H1 (cell line): ENCODE measurements at regions not wholly inside any gene's neighbourhood (a gene's known extent, or its start where the extent isn't known, plus 50 kb on each side); places are given as distances from the start of the nearest gene placed in this dataset.

ENCODE experiments used
- CTCF ChIA-PET: fragments of 300-600 bp; sonication (Branson Sonifier 250); formaldehyde crosslinking; loops from one replicate; lab custom pipeline; 2021; ENCODE audit not compliant: partially characterized antibody; lab: Charles Lee
- POLR2A ChIA-PET: fragments of 300-600 bp; sonication (Branson Sonifier 250); formaldehyde crosslinking; loops from one replicate; lab custom pipeline; 2021; ENCODE audit warnings: inconsistent platforms; ENCODE audit not compliant: partially characterized antibody; lab: Charles Lee
- DNase-seq, 2 experiments: peaks; one replicate each; pipeline versions ENCODE4 v3.0.0 to v3.0.0-alpha.2; 2010 to 2022; ENCODE audit warnings: low spot score in 2 of 2, low read depth in 1 of 2, mixed read lengths in 1 of 2
- FAIRE-seq: peaks from 2 replicates; lab custom pipeline; 2011; peaks lifted over from hg19 to GRCh38; lab: Jason Lieb, UNC
- H2AFZ ChIP-seq: 2 replicates; pipeline ENCODE4 v1.8.1; 2012; ENCODE audit warnings: low read length, inconsistent platforms
- H2AK5ac ChIP-seq: 2 replicates; pipeline ENCODE4 v1.6.1; 2013; ENCODE audit warnings: low read depth, low read length
- H2BK120ac ChIP-seq: replicated peaks from 2 replicates; pipeline ENCODE3; 2013; ENCODE audit warnings: low read depth, low read length, inconsistent platforms
- H2BK12ac ChIP-seq: 2 replicates; pipeline ENCODE4 v1.6.1; 2013; ENCODE audit warnings: low read depth, low read length
- H2BK15ac ChIP-seq: 2 replicates; pipeline ENCODE4 v1.6.1; 2013; ENCODE audit warnings: low read length
- H2BK20ac ChIP-seq: 2 replicates; pipeline ENCODE4 v1.6.1; 2013; ENCODE audit warnings: low read length
- H2BK5ac ChIP-seq: 2 replicates; pipeline ENCODE4 v1.6.1; 2013; ENCODE audit warnings: low read depth, low read length
- H3K14ac ChIP-seq: 2 replicates; pipeline ENCODE4 v1.6.1; 2013; ENCODE audit warnings: inconsistent platforms; ENCODE audit not compliant: insufficient read length
- H3K18ac ChIP-seq: 2 replicates; pipeline ENCODE4 v1.6.1; 2013; ENCODE audit warnings: low read length; ENCODE audit errors: extremely low read depth
- H3K23ac ChIP-seq: 2 replicates; pipeline ENCODE4 v1.6.1; 2013; ENCODE audit warnings: inconsistent platforms; ENCODE audit not compliant: insufficient read length
- H3K23me2 ChIP-seq: 2 replicates; pipeline ENCODE4 v1.6.1; 2013; ENCODE audit warnings: low read depth, low read length
- H3K27ac ChIP-seq: 2 replicates; pipeline ENCODE4 v1.6.1; 2011; ENCODE audit warnings: low read depth, low read length, inconsistent platforms
- H3K27me3 ChIP-seq, 4 experiments: replicated peaks in 1 of 4; 1 replicate in 1 of 4; 2 replicates in 3 of 4; pipeline versions ENCODE4 v1.6.1 to v1.8.1; 2011 to 2013; ENCODE audit warnings: low read length in 3 of 4, mild to moderate bottlenecking in 3 of 4, inconsistent platforms in 2 of 4, mixed read lengths in 2 of 4, moderate library complexity in 1 of 4; ENCODE audit not compliant: control insufficient read depth in 3 of 4, insufficient read depth in 3 of 4; ENCODE audit errors: extremely low read depth in 1 of 4
- H3K36me3 ChIP-seq, 4 experiments: 2 replicates each; pipeline versions ENCODE4 v1.6.1 to v1.8.1; 2011 to 2013; ENCODE audit warnings: mild to moderate bottlenecking in 4 of 4, low read length in 3 of 4, moderate library complexity in 2 of 4, control low read depth in 1 of 4, inconsistent platforms in 1 of 4; ENCODE audit not compliant: insufficient read depth in 4 of 4, control insufficient read depth in 2 of 4
- H3K4ac ChIP-seq: replicated peaks from 2 replicates; pipeline ENCODE3; 2013; ENCODE audit warnings: low read length, low read depth, mixed read lengths, inconsistent platforms; ENCODE audit not compliant: insufficient read length
- H3K4me1 ChIP-seq, 4 experiments: replicated peaks in 1 of 4; 1 replicate in 1 of 4; 2 replicates in 3 of 4; pipeline versions ENCODE4 v1.6.1 to v1.8.1; 2011 to 2013; ENCODE audit warnings: low read length in 3 of 4, inconsistent platforms in 2 of 4, mixed read lengths in 1 of 4; ENCODE audit not compliant: insufficient read depth in 4 of 4, control insufficient read depth in 3 of 4
- H3K4me2 ChIP-seq, 2 experiments: 2 replicates each; pipeline versions ENCODE4 v1.6.1 to v1.8.1; 2011 to 2013; ENCODE audit warnings: low read depth in 2 of 2, low read length in 2 of 2, control low read depth in 1 of 2, inconsistent platforms in 1 of 2, mild to moderate bottlenecking in 1 of 2; ENCODE audit not compliant: insufficient read depth in 1 of 2
- H3K4me3 ChIP-seq, 4 experiments: fragments of 200-600, 300-600 bp in 1 of 4; sonication (generic), shearing (Covaris generic), sonication (Bioruptor Twin) in 1 of 4; 2 replicates each; pipeline versions ENCODE4 v1.5.1 to v1.8.1; 2011 to 2016; ENCODE audit warnings: low read length in 4 of 4, low read depth in 3 of 4, control low read depth in 2 of 4, inconsistent platforms in 2 of 4, mild to moderate bottlenecking in 2 of 4, mixed read lengths in 1 of 4, moderate library complexity in 1 of 4; ENCODE audit not compliant: insufficient read depth in 2 of 4; ENCODE audit errors: extremely low read depth in 1 of 4
- H3K56ac ChIP-seq: replicated peaks from 2 replicates; pipeline ENCODE3; 2013; ENCODE audit warnings: low read depth, mild to moderate bottlenecking, mixed read lengths, low read length, inconsistent platforms; ENCODE audit not compliant: insufficient read length
- H3K79me1 ChIP-seq: 2 replicates; pipeline ENCODE4 v1.6.1; 2013; ENCODE audit warnings: low read depth, low read length, control low read depth
- H3K79me2 ChIP-seq, 2 experiments: 2 replicates each; pipeline versions ENCODE4 v1.6.1 to v1.8.1; 2012 to 2013; ENCODE audit warnings: low read length in 2 of 2, mild to moderate bottlenecking in 2 of 2, inconsistent platforms in 1 of 2; ENCODE audit not compliant: insufficient read depth in 2 of 2, control insufficient read depth in 1 of 2
- H3K9ac ChIP-seq, 4 experiments: replicated peaks in 1 of 4; 1 replicate in 1 of 4; 2 replicates in 3 of 4; pipeline versions ENCODE4 v1.6.1 to v1.8.1; 2011 to 2013; ENCODE audit warnings: low read depth in 3 of 4, low read length in 3 of 4, control low read depth in 2 of 4, mild to moderate bottlenecking in 2 of 4, moderate library complexity in 2 of 4, inconsistent platforms in 1 of 4; ENCODE audit errors: extremely low read depth in 1 of 4
- H3K9me3 ChIP-seq, 2 experiments: 2 replicates each; pipeline versions ENCODE4 v1.6.1 to v1.8.1; 2012 to 2013; ENCODE audit warnings: mild to moderate bottlenecking in 2 of 2, moderate library complexity in 2 of 2, control low read depth in 1 of 2, inconsistent platforms in 1 of 2, low read depth in 1 of 2, low read length in 1 of 2, mixed read lengths in 1 of 2; ENCODE audit not compliant: insufficient read depth in 2 of 2
- H4K20me1 ChIP-seq, 2 experiments: replicated peaks in 1 of 2; 2 replicates each; pipeline versions ENCODE3 to v1.8.1; 2011 to 2013; ENCODE audit warnings: inconsistent platforms in 2 of 2, low read length in 2 of 2, mild to moderate bottlenecking in 1 of 2; ENCODE audit not compliant: insufficient read depth in 2 of 2, control insufficient read depth in 1 of 2
- H4K5ac ChIP-seq: 2 replicates; pipeline ENCODE4 v1.6.1; 2013; ENCODE audit warnings: low read length, low read depth, mixed read lengths, inconsistent platforms; ENCODE audit not compliant: insufficient read length
- H4K8ac ChIP-seq: 2 replicates; pipeline ENCODE4 v1.8.0; 2013; ENCODE audit warnings: mild to moderate bottlenecking, moderate library complexity, low read length, inconsistent platforms; ENCODE audit not compliant: insufficient read depth; ENCODE audit errors: extremely low read depth
- H4K91ac ChIP-seq: replicated peaks from 2 replicates; pipeline ENCODE3; 2013; ENCODE audit warnings: low read length, mixed read lengths, inconsistent platforms; ENCODE audit not compliant: insufficient read length
- BRCA1 ChIP-seq: IDR thresholded peaks from 2 replicates; pipeline ENCODE4 v1.6.1; 2012; ENCODE audit warnings: low read depth, low read length, improper control_type of control experiment
- CHD2 ChIP-seq: IDR thresholded peaks from 2 replicates; pipeline ENCODE4 v1.6.1; 2012; ENCODE audit warnings: low read length, improper control_type of control experiment
- JUN ChIP-seq: IDR thresholded peaks from 2 replicates; pipeline ENCODE4 v1.6.1; 2011; ENCODE audit warnings: low read depth, mild to moderate bottlenecking, improper control_type of control experiment, low read length
- KDM4A ChIP-seq: IDR thresholded peaks from one replicate; pipeline ENCODE4 v1.7.1; 2012; ENCODE audit warnings: low read depth, mild to moderate bottlenecking, moderate library complexity, low read length, inconsistent platforms; ENCODE audit not compliant: severe bottlenecking
- RBBP5 ChIP-seq: IDR thresholded peaks from 2 replicates; pipeline ENCODE4 v1.7.1; 2012; ENCODE audit warnings: low read depth, mild to moderate bottlenecking, inconsistent platforms, low read length, moderate library complexity, borderline replicate concordance
- RFX5 ChIP-seq: IDR thresholded peaks from 2 replicates; pipeline ENCODE4 v1.6.1; 2011; ENCODE audit warnings: low read depth, low read length, improper control_type of control experiment, borderline replicate concordance
- TAF7 ChIP-seq: optimal IDR thresholded peaks from 2 replicates; pipeline ENCODE3; 2011; ENCODE audit warnings: low read depth, mild to moderate bottlenecking, inconsistent platforms, low read length, moderate library complexity, borderline replicate concordance
- TEAD4 ChIP-seq: IDR thresholded peaks from 2 replicates; pipeline ENCODE4 v1.6.1; 2012; ENCODE audit warnings: low read depth, low read length, inconsistent platforms, mixed read lengths
- WGBS, 2 experiments: shearing (Covaris generic) in 1 of 2; methylation state at CpG; one replicate each; pipeline versions ENCODE4 v1.1.6 to v1.1.7; 2013 to 2015; ENCODE audit warnings: low lambda C conversion rate in 2 of 2, mixed read lengths in 2 of 2, inconsistent platforms in 1 of 2, low coverage in 1 of 2, missing lambda C conversion rate in 1 of 2; ENCODE audit not compliant: insufficient replicate concordance in 2 of 2, insufficient coverage in 1 of 2, insufficient read length in 1 of 2; ENCODE audit errors: extremely low coverage in 1 of 2, missing lambda C conversion rate in 1 of 2; 5-methylcytosine and 5-hydroxymethylcytosine counted together
- TF ChIP-seq, protein P1 (sequence below), 3 experiments: IDR thresholded peaks; 1 replicate in 2 of 3; 2 replicates in 1 of 3; pipeline versions ENCODE4 v1.5.1 to v1.6.1; 2011; ENCODE audit warnings: low read length in 3 of 3, mild to moderate bottlenecking in 3 of 3, inconsistent platforms in 2 of 3, low read depth in 1 of 3, moderate library complexity in 1 of 3; ENCODE audit not compliant: insufficient read depth in 1 of 3; ENCODE audit errors: control extremely low read depth in 1 of 3

DNA sequence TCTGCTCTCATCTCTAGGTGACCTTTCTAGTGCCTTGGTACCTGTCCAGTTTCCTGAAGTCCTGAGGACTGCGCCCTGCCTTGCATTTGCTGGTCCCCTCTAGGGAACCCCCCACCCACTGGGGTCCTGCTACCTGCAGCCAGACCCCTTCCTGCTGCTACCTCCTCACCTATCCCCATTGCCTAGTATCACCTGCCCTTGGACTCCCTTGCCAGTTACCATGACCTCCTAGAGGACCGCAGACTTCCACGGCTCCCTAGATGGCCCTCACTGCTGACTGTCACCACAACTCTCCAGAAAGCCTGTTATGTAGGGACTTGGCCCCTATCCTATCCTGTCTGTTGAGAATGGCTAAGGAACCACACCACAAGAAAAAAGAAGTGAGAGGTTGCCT, 166.6 kb downstream of the EFNB1 start:
- H2AK5ac ChIP-seq: no peak overlapping the region
- ChIA-PET CTCF (no interaction called here), POLR2A (no interaction called here)
- no peak overlapping the region for H2BK12ac ChIP-seq
- H3K56ac ChIP-seq: no peak overlapping the region
- H3K36me3 ChIP-seq: no peaks in the 10 kb centered on the region
- 92% methylated on average over 2 of the region's 3 CpGs; no CpG with 5 or more reads in 1 of the 2 experiments for WGBS, 2 experiments
- H3K9ac ChIP-seq: no peak overlapping the region
- H2AFZ ChIP-seq: no peak overlapping the region
- H4K8ac ChIP-seq: no peak overlapping the region
- no peak overlapping the region for H3K4me2 ChIP-seq
- no peaks in the 10 kb centered on the region for H3K79me1 ChIP-seq
- FAIRE-seq (no peak), DNase-seq (no peak)
- H3K9me3 ChIP-seq: no peaks in the 10 kb centered on the region
- TF ChIP-seq JUN (no peak), BRCA1 (no peak), CHD2 (no peak), RFX5 (no peak), TEAD4 (no peak), RBBP5 (no peak), KDM4A (no peak), TAF7 (no peak)
- TF ChIP-seq, protein P1, sequence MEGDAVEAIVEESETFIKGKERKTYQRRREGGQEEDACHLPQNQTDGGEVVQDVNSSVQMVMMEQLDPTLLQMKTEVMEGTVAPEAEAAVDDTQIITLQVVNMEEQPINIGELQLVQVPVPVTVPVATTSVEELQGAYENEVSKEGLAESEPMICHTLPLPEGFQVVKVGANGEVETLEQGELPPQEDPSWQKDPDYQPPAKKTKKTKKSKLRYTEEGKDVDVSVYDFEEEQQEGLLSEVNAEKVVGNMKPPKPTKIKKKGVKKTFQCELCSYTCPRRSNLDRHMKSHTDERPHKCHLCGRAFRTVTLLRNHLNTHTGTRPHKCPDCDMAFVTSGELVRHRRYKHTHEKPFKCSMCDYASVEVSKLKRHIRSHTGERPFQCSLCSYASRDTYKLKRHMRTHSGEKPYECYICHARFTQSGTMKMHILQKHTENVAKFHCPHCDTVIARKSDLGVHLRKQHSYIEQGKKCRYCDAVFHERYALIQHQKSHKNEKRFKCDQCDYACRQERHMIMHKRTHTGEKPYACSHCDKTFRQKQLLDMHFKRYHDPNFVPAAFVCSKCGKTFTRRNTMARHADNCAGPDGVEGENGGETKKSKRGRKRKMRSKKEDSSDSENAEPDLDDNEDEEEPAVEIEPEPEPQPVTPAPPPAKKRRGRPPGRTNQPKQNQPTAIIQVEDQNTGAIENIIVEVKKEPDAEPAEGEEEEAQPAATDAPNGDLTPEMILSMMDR (IDR thresholded peaks at IDR 0.05; ENCODE audit: control extremely low read depth in 1 of 3, insufficient read depth in 1 of 3, low read depth in 1 of 3, low read length in 3 of 3): no peak
- no peak overlapping the region for H2BK15ac ChIP-seq
- H2BK20ac ChIP-seq: no peak overlapping the region
- H3K23ac ChIP-seq: no peak overlapping the region
- H2BK5ac ChIP-seq: no peak overlapping the region
- H3K18ac ChIP-seq: no peak overlapping the region
- H4K5ac ChIP-seq: no peak overlapping the region
- H3K79me2 ChIP-seq: no peaks in the 10 kb centered on the region
- H4K91ac ChIP-seq: no peak overlapping the region
- peaks cover 0 to 6% (median 3%) of the 10 kb centered on the region in 4 experiments; a peak in 4 of 7 replicates for H3K4me1 ChIP-seq
- H3K27me3 ChIP-seq: no peaks in the 10 kb centered on the region; a peak in 1 of 7 replicates
- no peaks in the 10 kb centered on the region for H3K23me2 ChIP-seq
- no peaks in the 10 kb centered on the region for H4K20me1 ChIP-seq
- no peak overlapping the region for H3K4ac ChIP-seq
- no peak overlapping the region for H3K4me3 ChIP-seq
- H2BK120ac ChIP-seq: no peak overlapping the region
- H3K27ac ChIP-seq: no peak overlapping the region
- no peak overlapping the region for H3K14ac ChIP-seq
